ENCODE measurements at regions not wholly inside any gene's neighbourhood (a gene's known extent, or its start where the extent isn't known, plus 50 kb on each side); places are given as distances from the start of the nearest gene placed in this dataset.

- H3K4me1 ChIP-seq (ENCODE audit: control insufficient read depth in 1 of 2, insufficient read depth in 2 of 2, low read length in 2 of 2): no peaks in the 10 kb centered on the region
- no peak overlapping the region for H3K27ac ChIP-seq (ENCODE audit: low read depth in 1 of 2, low read length in 2 of 2)
- Mint-ChIP-seq H3K4me1 (no peaks in the 10 kb centered on the region), H3K9me3 (peaks cover 0 to 9% (median 2%) of the 10 kb centered on the region in 7 donors), H3K4me3 (no peak overlapping the region), H3K36me3 (no peaks in the 10 kb centered on the region), H3K27ac (no peak overlapping the region), H3K27me3 (ENCODE audit: low read depth in 3 of 3) (no peaks in the 10 kb centered on the region)
- peaks cover 4 to 7% of the 10 kb centered on the region in 2 donors for H3K9me3 ChIP-seq (replicated peaks in 1 of 2; ENCODE audit: control insufficient read depth in 1 of 2, insufficient read depth in 1 of 2, low read length in 2 of 2)
- H3K27me3 ChIP-seq (ENCODE audit: control insufficient read depth in 2 of 2, insufficient read depth in 2 of 2, low read length in 2 of 2): no peaks in the 10 kb centered on the region
- no peaks in the 10 kb centered on the region for H3K36me3 ChIP-seq (replicated peaks in 1 of 2; ENCODE audit: control insufficient read depth in 1 of 2, insufficient read depth in 2 of 2, low read length in 2 of 2)
- no peak overlapping the region for H3K9ac ChIP-seq (ENCODE audit: insufficient read depth, low read length, poor library complexity, severe bottlenecking)
- no peaks in the 10 kb centered on the region for H4K20me1 ChIP-seq (ENCODE audit: insufficient read depth, low read length)
- no peak overlapping the region for H3K4me3 ChIP-seq (replicated peaks in 1 of 3; ENCODE audit: low read depth in 2 of 3, low read length in 3 of 3)
- intact Hi-C loops (cut with micrococcal nuclease): no loop called here
- no peak for DNase-seq
- 92% methylated on average over 1 of the region's 5 CpGs for WGBS (ENCODE audit: insufficient coverage)
- H3K4me2 ChIP-seq (replicated peaks; ENCODE audit: extremely low read depth, low read length, poor library complexity, severe bottlenecking): no peak overlapping the region
- H2AFZ ChIP-seq (ENCODE audit: insufficient read depth, low read depth, low read length, poor library complexity, severe bottlenecking): no peak overlapping the region
- H3K79me2 ChIP-seq (ENCODE audit: insufficient read depth, low read length): no peaks in the 10 kb centered on the region
- TF ChIP-seq CTCF (IDR thresholded peaks at IDR 0.05): no peak
Observed at GRCh38 chr12:98013560-98013959, 501.8 kb upstream of the TMPO start.

DNA sequence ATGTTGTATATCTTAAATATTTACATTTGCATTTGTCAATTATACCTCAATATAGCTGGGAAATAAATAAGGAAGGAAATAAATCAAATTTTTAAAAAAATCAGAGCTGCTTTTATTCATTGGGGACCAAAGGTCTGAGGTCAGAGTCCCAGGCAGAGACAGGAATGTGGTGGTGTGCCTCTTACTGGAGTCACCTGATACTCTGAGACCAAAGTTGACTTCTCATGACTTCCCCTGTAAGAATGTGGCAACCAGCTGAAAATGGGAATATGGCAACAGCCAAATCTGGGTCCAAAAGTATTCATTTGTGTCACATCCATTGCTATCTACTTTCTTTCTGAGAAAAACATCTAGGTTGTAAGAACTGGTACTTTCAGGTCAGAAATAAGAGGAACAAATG lies 496.6 kb upstream of the TMPO start:
- Histone ChIP-seq H4K20me1 (ENCODE audit: insufficient read depth, low read length) (no peaks in the 10 kb centered on the region), H3K4me3 (replicated peaks in 1 of 3; ENCODE audit: low read depth in 2 of 3, low read length in 3 of 3) (no peak overlapping the region), H3K9ac (ENCODE audit: insufficient read depth, low read length, poor library complexity, severe bottlenecking) (no peak overlapping the region), H3K27ac (ENCODE audit: low read depth in 1 of 2, low read length in 2 of 2) (no peak overlapping the region), H3K36me3 (replicated peaks in 1 of 2; ENCODE audit: control insufficient read depth in 1 of 2, insufficient read depth in 2 of 2, low read length in 2 of 2) (no peaks in the 10 kb centered on the region), H3K9me3 (replicated peaks in 1 of 2; ENCODE audit: control insufficient read depth in 1 of 2, insufficient read depth in 1 of 2, low read length in 2 of 2) (no peaks in the 10 kb centered on the region), H3K4me1 (ENCODE audit: control insufficient read depth in 1 of 2, insufficient read depth in 2 of 2, low read length in 2 of 2) (no peaks in the 10 kb centered on the region), H3K79me2 (ENCODE audit: insufficient read depth, low read length) (no peaks in the 10 kb centered on the region), H3K4me2 (replicated peaks; ENCODE audit: extremely low read depth, low read length, poor library complexity, severe bottlenecking) (no peak overlapping the region), H2AFZ (ENCODE audit: insufficient read depth, low read depth, low read length, poor library complexity, severe bottlenecking) (no peak overlapping the region), H3K27me3 (ENCODE audit: control insufficient read depth in 2 of 2, insufficient read depth in 2 of 2, low read length in 2 of 2) (no peaks in the 10 kb centered on the region)
- Mint-ChIP-seq H3K4me1 (no peaks in the 10 kb centered on the region), H3K36me3 (no peaks in the 10 kb centered on the region), H3K4me3 (no peak overlapping the region), H3K27ac (no peak overlapping the region), H3K27me3 (ENCODE audit: low read depth in 3 of 3) (peaks cover 0 to 3% (median 2%) of the 10 kb centered on the region in 3 donors), H3K9me3 (peaks cover 0 to 3% (median 0%) of the 10 kb centered on the region in 7 donors)
- no peak for TF ChIP-seq CTCF (IDR thresholded peaks at IDR 0.05)
- intact Hi-C loops (cut with micrococcal nuclease): no loop called here
- no peak for DNase-seq
